ENCODE measurements at regions not wholly inside any gene's neighbourhood (a gene's known extent, or its start where the extent isn't known, plus 50 kb on each side); places are given as distances from the start of the nearest gene placed in this dataset.

- Histone ChIP-seq H3K4me1 (peaks cover 0 to 22% (median 2%) of the 10 kb centered on the region in 10 experiments; a peak in 9 of 20 replicates), H3K36me3 (no peaks in the 10 kb centered on the region), H4K20me1 (no peaks in the 10 kb centered on the region), H3K9me3 (replicated peaks in 1 of 11) (peaks cover 0 to under 1% (median 0%) of the 10 kb centered on the region in 11 experiments; a peak in 1 of 22 replicates), H3K9ac (no peak overlapping the region), H3K27me3 (peaks cover under 1 to 21% (median 11%) of the 10 kb centered on the region in 11 experiments; a peak in 20 of 22 replicates), H3K4me2 (peak overlapping the region in 4 of 11 experiments; percentile 27 to 61 (median 44); a peak in 8 of 22 replicates), H3K4me3 (no peak overlapping the region), H3K27ac (peak overlapping the region in 4 of 11 experiments; percentile 17 to 62 (median 46); a peak in 6 of 22 replicates)
- no peak for TF ChIP-seq Cebpa-rat (IDR thresholded peaks at IDR 0.05)
Measured at GRCh38 chrX:30982467-30982866, 89.4 kb downstream of the FTHL17 start.

DNA sequence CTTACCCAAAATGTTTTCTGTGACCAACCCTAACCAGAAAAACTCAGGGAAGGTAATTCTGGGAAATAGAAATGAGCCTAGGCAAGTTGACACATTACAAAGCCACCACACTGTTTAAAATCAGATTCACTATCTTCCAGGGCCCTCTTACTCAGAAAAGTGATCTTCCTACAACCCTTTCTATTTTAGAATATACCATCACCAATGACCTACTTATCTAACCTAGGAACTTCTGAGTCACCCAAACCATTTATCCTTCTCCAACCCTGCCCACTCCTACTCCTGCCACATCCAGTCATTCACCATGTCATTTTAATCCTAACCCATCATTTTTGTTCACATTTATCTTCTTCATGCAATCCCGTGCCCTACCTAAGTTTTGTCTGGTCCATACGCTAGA, 89.9 kb downstream of the FTHL17 start:
- H3K4me3 ChIP-seq: no peak overlapping the region

DNA sequence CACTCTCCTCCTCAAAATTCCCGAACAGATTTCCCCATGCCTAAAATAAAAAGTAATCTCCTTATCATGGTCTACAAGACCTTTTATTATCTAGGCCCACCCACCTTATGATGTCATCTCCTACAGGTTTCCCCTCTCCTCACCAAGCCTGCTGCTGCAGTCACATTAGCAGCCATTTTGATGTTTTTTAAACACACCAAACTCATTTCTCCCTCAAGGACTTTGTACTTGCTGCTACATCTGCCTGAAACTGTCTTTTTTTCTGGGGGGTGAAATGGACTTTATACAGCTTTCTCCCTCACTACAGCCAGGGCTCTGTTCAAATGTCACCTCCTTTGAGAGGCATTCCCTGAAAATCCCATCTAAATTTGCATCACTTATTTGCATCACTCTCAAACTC, 90.2 kb upstream of the TAB3 start:
- Histone ChIP-seq H3K4me3 (no peak overlapping the region), H3K9ac (no peak overlapping the region), H4K20me1 (no peaks in the 10 kb centered on the region), H3K9me3 (replicated peaks in 1 of 11) (peaks cover 0 to 5% (median 0%) of the 10 kb centered on the region in 11 experiments; a peak in 2 of 22 replicates), H3K36me3 (no peaks in the 10 kb centered on the region), H3K27me3 (peaks cover 27 to 49% (median 42%) of the 10 kb centered on the region in 11 experiments), H3K4me1 (peaks cover 0 to 22% (median 2%) of the 10 kb centered on the region in 10 experiments; a peak in 9 of 20 replicates), H3K4me2 (no peak overlapping the region), H3K27ac (no peak overlapping the region)
- TF ChIP-seq Cebpa-rat (IDR thresholded peaks at IDR 0.05): no peak

More for the DNA sequence above, 89.9 kb downstream of the FTHL17 start:
- peak overlapping the region in 4 of 11 experiments; percentile 17 to 62 (median 46); a peak in 6 of 22 replicates for H3K27ac ChIP-seq
- H3K36me3 ChIP-seq: no peaks in the 10 kb centered on the region
- peaks cover 0 to 22% (median 2%) of the 10 kb centered on the region in 10 experiments; a peak in 9 of 20 replicates for H3K4me1 ChIP-seq
- no peak for TF ChIP-seq Cebpa-rat (IDR thresholded peaks at IDR 0.05)
- no peak overlapping the region for H3K9ac ChIP-seq
- peak overlapping the region in 4 of 11 experiments; percentile 27 to 61 (median 44); a peak in 7 of 22 replicates for H3K4me2 ChIP-seq
- H3K27me3 ChIP-seq: peaks cover 5 to 26% (median 16%) of the 10 kb centered on the region in 11 experiments; a peak in 21 of 22 replicates
- H3K9me3 ChIP-seq (replicated peaks in 1 of 11): peaks cover 0 to 5% (median 0%) of the 10 kb centered on the region in 11 experiments; a peak in 1 of 22 replicates
- no peaks in the 10 kb centered on the region for H4K20me1 ChIP-seq

DNA sequence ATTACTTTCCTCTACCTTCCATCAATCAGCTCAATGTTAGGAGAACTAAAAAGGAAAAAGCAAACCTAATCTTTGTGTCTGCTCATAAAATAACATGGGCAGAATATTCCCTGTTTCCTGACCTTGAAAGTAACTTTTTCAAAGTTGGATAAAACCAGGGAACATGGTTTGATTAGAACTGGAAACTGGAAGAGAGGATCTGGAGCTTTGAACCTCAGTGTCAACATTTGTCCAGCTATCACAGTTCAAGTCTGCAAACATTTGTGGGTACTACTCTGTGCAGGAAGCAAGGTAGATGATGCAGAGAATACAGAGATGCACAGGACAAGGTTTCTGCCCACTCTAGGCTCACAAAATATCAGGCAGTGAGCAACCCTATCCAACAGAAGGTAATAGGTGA, 86.4 kb upstream of the TAB3 start:
- H4K20me1 ChIP-seq: no peaks in the 10 kb centered on the region
- peaks cover 27 to 53% (median 42%) of the 10 kb centered on the region in 11 experiments for H3K27me3 ChIP-seq
- H3K36me3 ChIP-seq: no peaks in the 10 kb centered on the region
- no peak overlapping the region for H3K9ac ChIP-seq
- H3K4me1 ChIP-seq: peaks cover 0 to 9% (median 0%) of the 10 kb centered on the region in 10 experiments; a peak in 3 of 20 replicates
- H3K4me2 ChIP-seq: no peak overlapping the region
- H3K4me3 ChIP-seq: no peak overlapping the region
- no peak overlapping the region for H3K27ac ChIP-seq
- peaks cover 0 to 5% (median 0%) of the 10 kb centered on the region in 11 experiments; a peak in 2 of 22 replicates for H3K9me3 ChIP-seq (replicated peaks in 1 of 11)
- no peak for TF ChIP-seq Cebpa-rat (IDR thresholded peaks at IDR 0.05)

DNA sequence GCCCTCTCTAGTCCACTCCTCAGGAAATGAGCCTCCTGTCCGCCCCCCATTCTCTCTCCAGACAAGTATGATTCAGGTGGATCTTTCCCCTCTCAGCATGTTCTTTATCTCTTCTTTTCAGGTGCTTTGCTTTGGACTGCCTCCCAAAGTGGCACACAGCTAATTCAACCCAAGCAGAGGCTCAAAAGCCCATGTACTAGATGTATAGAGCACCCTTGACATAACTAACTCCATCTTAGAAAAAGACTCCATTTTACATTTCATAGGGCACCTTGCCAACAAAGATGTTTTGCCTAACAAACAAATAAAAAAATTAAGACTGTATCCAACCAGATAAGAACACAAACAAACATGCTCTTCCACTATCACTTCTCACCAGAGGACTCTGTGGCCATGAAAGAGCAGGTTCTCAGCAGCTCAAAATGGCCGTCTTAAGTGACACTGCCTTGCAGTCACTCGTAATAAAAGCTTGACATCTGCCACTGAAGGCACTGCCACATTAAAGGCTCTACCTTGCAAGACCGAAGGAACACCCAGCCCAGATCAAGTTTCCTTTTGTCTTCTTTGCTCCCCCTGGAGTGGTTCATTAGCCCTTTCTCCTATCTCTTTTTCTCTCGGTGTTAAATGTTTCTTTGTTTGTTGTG, 84.9 kb upstream of the TAB3 start:
- Histone ChIP-seq H3K27ac (no peak overlapping the region), H3K4me3 (no peak overlapping the region), H3K9ac (no peak overlapping the region), H3K36me3 (no peaks in the 10 kb centered on the region), H3K9me3 (replicated peaks in 1 of 11) (peaks cover 0 to 5% (median 0%) of the 10 kb centered on the region in 11 experiments; a peak in 2 of 22 replicates), H3K4me2 (no peak overlapping the region), H3K4me1 (peaks cover 0 to 9% (median 0%) of the 10 kb centered on the region in 10 experiments; a peak in 3 of 20 replicates), H3K27me3 (peaks cover 27 to 48% (median 42%) of the 10 kb centered on the region in 11 experiments), H4K20me1 (no peaks in the 10 kb centered on the region)
- no peak for TF ChIP-seq Cebpa-rat (IDR thresholded peaks at IDR 0.05)

DNA sequence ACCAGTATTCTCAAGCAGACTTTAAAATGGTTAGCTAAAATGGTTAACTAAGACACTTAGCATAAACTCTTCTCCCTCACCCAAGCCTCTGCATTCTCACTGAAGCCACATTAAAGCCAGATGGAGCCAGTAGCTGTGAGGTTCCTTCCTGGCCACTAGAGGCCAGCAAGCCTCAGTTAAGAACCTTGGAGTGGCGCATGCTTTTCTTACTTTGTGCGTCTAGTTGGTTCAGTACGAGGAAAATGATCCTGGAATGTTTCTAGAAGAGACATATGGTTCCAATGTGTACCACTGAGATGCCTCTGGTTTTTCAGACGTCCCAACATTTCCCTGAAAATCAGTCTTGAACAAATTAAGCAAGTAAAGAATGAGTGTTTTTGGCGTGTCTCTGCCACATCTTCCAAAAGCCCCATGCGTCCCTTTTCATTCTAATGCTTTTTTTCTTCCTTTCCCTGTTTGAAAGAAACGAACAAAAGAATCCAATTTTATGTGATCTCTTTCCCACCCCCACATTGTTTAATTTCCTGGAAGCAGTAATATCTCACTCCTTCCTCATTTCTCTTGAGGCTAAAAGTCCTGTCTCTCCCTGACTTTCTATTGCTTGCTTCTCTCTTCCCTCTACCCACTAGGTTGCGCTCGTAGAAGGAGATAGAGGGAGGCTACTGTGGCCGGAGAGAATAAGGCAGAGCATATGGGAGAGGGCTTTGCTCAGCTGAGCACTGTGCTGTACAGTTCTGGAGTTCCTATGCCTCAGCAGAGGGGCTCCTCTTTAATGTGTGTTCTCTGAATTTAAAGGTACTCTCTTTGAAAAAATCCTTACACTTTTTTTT, 82.9 kb upstream of the TAB3 start:
- no peak for TF ChIP-seq Cebpa-rat (IDR thresholded peaks at IDR 0.05)
- H3K27ac ChIP-seq: no peak overlapping the region
- H3K4me3 ChIP-seq: no peak overlapping the region; a peak in 1 of 20 replicates
- H3K4me1 ChIP-seq: peaks cover 0 to 15% (median 0%) of the 10 kb centered on the region in 10 experiments; a peak in 4 of 20 replicates
- peak overlapping the region in 1 of 11 experiments; percentile 23; a peak in 1 of 22 replicates for H3K9ac ChIP-seq
- H3K36me3 ChIP-seq: no peaks in the 10 kb centered on the region
- H3K27me3 ChIP-seq: peaks cover 20 to 31% (median 25%) of the 10 kb centered on the region in 11 experiments
- H3K9me3 ChIP-seq (replicated peaks in 1 of 11): no peaks in the 10 kb centered on the region; a peak in 1 of 22 replicates
- H4K20me1 ChIP-seq: no peaks in the 10 kb centered on the region
- H3K4me2 ChIP-seq: peak overlapping the region in 5 of 11 experiments; percentile 11 to 62 (median 58); a peak in 6 of 22 replicates

DNA sequence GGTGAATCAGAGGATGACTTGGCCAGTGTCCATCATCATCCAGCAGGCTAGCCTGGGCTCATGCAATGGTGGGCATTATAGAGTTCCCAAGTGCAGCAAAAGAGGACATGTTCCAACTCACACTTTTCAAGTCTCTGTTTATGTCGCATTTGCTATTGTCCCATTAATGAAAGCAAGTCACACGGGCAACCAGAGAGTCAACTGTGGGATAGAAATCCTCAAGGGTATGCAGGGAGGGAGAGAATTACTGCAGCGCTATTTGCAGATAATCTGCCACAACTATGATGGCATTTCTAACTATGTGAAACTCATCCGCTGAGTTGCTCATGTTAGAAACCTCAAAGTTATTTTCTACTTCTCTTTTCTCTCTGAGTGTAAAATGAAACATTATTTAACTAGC, 78.5 kb upstream of the TAB3 start:
- H3K4me2 ChIP-seq: peak overlapping the region in 2 of 11 experiments; percentile 29 to 46; a peak in 1 of 22 replicates
- no peaks in the 10 kb centered on the region for H3K27me3 ChIP-seq
- H3K27ac ChIP-seq: no peak overlapping the region
- H3K36me3 ChIP-seq: no peaks in the 10 kb centered on the region
- peaks cover 0 to 14% (median 0%) of the 10 kb centered on the region in 10 experiments; a peak in 4 of 20 replicates for H3K4me1 ChIP-seq
- no peak for TF ChIP-seq Cebpa-rat (IDR thresholded peaks at IDR 0.05)
- H3K4me3 ChIP-seq: no peak overlapping the region
- no peaks in the 10 kb centered on the region for H4K20me1 ChIP-seq
- no peak overlapping the region for H3K9ac ChIP-seq
- H3K9me3 ChIP-seq (replicated peaks in 1 of 11): no peaks in the 10 kb centered on the region

GRCh38 chrX:30965767-30966166, 76.7 kb upstream of the TAB3 start:
- no peak overlapping the region for H3K4me2 ChIP-seq
- H3K9me3 ChIP-seq (replicated peaks in 1 of 11): no peaks in the 10 kb centered on the region
- no peaks in the 10 kb centered on the region for H3K27me3 ChIP-seq
- H4K20me1 ChIP-seq: no peaks in the 10 kb centered on the region
- no peak overlapping the region for H3K27ac ChIP-seq
- no peak overlapping the region for H3K4me3 ChIP-seq
- TF ChIP-seq Cebpa-rat (IDR thresholded peaks at IDR 0.05): no peak
- H3K9ac ChIP-seq: no peak overlapping the region
- H3K4me1 ChIP-seq: peaks cover 0 to 8% (median 0%) of the 10 kb centered on the region in 10 experiments; a peak in 1 of 20 replicates
- no peaks in the 10 kb centered on the region for H3K36me3 ChIP-seq

All from BLaER1 treated with 17β-estradiol and CSF1 and Interleukin-3, amounts not matched to agents 10 nM and 100 nM (cell line).